22Rv1 (cell line): ENCODE measurements at regions not wholly inside any gene's neighbourhood (a gene's known extent, or its start where the extent isn't known, plus 50 kb on each side); places are given as distances from the start of the nearest gene placed in this dataset.

Source experiments
- ZFX ChIP-seq: fragments of 450-650 bp; IDR thresholded peaks from 2 replicates; pipeline ENCODE4 v1.6.1; 2017; ENCODE audit warnings: antibody characterized with exemption, borderline replicate concordance
- TF ChIP-seq, protein P1 (sequence below): fragments of 450-650 bp; IDR thresholded peaks from 2 replicates; pipeline ENCODE4 v1.5.1; 2017; ENCODE audit warnings: mild to moderate bottlenecking

DNA sequence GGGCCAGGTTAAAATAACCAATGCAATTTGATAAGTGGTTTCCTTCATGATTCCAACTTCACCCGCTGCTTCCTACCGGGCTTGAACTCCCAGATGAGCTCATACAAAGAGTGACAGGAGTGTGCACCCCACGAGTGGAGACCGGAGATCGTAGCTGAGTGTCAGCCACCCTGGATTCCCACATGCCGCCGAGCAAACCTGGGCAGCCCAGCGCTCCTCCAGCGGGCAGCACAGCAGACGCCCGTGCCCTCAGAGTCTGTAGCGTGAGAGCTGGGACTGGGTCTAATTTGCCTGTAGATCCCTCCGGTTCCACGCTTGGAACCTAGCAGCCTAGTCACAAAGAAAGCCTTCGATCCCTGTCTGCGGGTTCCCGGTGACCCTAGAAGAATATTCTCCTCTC lies 476.1 kb upstream of the MGMT start:
- TF ChIP-seq, protein P1, sequence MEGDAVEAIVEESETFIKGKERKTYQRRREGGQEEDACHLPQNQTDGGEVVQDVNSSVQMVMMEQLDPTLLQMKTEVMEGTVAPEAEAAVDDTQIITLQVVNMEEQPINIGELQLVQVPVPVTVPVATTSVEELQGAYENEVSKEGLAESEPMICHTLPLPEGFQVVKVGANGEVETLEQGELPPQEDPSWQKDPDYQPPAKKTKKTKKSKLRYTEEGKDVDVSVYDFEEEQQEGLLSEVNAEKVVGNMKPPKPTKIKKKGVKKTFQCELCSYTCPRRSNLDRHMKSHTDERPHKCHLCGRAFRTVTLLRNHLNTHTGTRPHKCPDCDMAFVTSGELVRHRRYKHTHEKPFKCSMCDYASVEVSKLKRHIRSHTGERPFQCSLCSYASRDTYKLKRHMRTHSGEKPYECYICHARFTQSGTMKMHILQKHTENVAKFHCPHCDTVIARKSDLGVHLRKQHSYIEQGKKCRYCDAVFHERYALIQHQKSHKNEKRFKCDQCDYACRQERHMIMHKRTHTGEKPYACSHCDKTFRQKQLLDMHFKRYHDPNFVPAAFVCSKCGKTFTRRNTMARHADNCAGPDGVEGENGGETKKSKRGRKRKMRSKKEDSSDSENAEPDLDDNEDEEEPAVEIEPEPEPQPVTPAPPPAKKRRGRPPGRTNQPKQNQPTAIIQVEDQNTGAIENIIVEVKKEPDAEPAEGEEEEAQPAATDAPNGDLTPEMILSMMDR, result no peak
- no peak for TF ChIP-seq ZFX
